Left renal pelvis (tissue), 4 donors: ENCODE measurements at regions not wholly inside any gene's neighbourhood (a gene's known extent, or its start where the extent isn't known, plus 50 kb on each side); places are given as distances from the start of the nearest gene placed in this dataset.

Source experiments
- DNase-seq, 4 donors: peaks; one replicate each; pipeline ENCODE4 v3.0.0-alpha.2; 2013; ENCODE audit warnings: low read depth in 4 of 4, low spot score in 3 of 4

DNA sequence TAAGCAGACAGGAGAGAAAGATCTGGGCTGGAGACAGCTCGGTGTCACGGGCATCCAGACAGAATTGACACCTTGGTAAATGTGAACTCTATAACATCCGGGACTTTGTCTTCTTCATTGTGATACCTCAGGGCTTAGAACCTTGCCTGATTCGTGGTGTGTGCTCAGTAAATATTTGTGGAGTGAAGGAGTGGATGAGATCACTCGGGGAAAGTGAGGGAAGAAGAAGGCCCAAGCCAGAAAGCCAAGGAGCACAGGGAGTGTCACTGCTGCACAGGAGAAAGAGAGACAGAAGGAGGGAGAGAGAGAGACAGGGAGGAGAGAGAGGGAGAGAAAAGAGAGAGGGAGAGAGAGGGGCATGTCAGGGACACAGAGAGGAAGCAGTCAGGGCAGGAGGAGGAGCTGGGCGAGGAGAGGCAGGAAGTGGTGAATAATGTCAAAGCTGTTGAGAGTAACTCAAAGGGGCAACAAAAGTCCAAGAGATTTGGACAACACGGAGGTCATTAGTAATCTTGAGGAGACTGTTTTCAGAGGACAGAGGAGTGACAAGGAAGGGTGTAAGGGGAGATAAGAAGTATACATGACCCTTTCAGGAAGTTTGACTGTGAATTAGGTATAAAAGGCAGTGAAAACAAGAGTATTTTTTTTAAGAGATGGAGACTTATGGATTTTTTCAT is 141.6 kb upstream of the MAX start:
- no peak for DNase-seq

DNA sequence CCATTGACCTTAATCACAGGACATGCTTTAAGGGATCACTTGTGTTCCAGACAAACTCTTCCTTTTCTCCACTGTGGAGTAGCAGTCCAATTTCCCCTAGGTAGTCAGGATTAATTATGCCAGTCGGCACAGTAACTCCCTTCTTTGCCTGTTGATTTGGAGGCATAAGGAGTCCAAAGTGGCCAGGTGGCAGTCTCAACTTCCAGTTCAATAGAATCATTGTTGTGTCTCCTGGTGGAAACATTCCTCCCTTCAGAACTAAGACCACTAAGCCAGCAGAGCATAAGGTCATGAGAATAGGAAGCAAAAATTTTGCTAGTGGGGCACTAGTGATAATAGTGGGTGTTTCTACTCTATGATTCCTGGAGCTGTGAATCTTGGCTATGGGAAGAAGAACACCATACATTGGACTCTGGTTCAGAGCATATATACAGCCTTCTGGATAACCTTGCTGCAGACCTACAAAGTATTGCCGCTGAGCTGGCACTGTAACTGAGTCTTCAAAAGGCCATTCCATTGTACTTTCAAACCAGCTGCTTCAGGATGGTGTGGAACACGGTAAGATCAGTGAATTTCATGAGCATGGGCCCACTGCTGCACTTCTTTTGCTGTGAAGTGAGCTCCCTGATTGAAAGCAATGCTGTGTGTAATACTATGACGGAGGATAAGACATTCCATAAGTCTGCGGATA is 147.3 kb upstream of the MAX start:
- no peak for DNase-seq

DNA sequence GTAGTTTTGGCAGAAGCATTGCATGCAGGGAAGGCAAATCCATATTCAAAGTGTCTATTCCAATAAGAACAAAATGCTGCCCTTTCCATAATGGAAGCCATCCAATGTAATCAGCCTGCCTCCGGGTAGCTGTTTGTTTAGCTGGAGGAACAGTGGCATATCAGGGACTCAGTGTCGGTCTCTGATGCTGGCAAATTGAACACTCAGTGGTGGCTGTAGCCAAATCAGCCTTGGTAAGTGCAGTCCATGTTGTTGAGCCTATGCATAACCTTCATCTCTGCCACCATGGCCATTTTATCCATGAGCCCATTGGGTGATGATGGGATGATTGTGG is 147.8 kb upstream of the MAX start:
- DNase-seq = no peak

DNA sequence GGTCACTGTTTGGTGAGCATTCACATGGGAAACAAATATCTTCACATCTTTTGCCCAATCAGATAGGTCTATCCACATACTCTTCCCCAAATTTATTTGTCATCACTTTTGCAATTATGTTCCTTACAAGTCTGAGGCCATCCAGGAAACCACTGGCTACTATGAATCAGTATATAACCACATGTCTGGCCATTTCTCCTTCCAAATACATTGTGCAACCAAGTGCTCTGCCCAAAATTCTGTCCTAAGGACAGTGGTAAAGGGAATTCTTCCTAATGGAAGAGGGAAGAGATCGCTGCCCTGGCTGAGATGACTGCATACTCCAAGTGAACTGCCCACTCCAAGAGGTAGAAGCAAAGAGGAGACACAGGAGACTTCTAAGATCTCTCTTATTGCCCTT is 148.9 kb upstream of the MAX start:
- DNase-seq = no peak

DNA sequence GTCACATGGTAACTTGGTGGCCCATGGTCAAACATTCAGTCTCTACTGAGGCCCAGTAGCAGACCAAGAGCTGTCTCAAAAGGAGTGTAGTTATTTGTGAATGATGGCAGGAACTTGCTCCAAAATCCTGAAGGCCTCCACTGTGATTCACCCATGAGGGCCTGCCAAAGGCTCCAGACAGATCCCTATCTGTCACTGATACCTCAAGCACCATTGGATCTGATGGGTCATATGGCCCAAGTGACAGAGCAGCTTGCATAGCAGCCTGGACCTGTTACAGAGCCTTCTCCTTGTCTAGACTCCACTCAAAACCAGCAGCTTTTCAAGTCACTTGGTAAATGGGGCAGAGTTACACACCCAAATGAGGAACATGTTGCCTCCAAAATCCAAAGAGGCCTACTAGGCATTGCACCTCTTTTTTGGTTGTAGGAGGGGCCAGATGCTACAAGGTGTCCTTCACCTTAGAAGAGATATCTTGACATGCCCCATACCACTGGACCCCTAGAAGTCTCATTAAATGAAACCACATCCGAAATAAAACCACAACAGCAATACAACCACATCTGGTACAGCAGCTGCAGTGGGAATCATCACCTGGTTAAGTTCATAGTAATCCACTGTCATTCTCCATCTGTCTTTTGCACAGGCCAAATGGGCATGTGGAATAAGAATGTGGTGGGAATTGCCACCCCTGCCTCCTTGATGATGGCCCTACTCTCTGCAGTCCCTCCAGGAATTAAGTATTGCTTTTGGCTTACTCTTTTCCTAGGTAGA is 150.4 kb upstream of the MAX start:
- no peak for DNase-seq

DNA sequence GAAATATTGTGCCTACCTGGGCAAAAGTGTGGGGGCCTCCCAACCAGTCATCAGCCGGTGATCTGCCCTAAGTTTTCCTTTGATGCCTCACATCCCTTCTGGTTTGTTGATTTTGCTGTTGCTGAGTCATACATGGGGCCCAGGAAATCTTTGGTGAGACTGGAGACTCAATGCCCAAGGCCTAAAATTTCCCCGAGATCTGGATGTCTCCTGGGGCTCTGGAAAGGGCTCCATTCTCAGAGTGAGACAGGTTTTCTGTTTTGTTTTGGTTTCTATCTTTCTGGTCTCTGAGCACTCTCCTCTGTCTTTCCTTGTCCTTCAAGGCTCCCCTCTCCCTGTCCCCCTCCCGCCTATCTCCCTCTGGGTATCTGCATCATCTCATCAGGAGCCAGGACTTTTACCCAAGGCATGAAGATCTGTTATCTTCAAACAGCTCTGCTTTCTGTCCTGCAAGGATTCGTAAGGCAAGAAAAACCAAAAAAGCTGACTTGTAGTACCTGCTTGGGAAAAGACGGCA is 152.8 kb upstream of the MAX start:
- DNase-seq = no peak

DNA sequence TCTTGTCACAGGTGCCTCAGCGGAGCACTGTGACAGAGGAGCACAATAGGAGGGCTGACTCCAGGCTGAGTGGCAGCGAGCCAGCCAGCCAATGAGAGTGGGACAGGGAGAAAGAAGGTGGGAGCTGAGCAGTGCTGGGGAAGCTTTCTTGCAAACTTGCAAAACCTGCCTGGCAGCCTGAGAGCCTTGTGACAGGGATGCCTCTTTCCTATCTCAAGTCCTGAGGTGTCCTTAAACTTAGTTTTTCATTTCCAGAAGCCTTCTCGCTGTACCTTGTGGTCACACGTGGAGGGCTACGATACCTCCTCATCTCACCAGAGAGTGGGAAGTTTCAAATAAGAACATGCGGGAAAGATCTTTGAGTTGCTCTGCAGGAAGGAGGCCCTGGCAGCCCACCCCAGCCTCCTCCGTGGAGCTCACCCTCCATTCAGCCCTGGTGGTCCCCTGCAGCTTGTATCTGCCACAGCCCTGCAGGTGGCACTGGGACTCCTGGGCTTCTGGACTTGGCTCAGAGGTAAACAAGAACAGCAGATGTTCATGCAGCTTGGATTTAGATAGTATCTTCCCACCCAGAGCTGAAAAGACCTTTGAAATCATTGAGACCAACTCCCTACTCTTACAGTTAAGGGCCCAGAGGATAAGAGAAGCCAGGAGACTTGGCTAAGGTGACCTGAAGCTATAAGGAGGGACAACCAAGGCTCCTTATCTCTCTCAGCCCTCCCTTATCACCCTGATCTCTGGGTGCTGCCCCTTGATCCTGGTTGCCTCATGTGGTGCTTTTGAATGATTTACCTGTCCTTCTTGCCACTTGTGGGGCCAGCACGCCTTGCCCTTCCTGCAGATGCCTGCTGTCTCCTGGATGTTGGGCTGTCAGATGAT is 153.5 kb upstream of the MAX start:
- DNase-seq = peak; percentile 18 to 53 (median 38)

DNA sequence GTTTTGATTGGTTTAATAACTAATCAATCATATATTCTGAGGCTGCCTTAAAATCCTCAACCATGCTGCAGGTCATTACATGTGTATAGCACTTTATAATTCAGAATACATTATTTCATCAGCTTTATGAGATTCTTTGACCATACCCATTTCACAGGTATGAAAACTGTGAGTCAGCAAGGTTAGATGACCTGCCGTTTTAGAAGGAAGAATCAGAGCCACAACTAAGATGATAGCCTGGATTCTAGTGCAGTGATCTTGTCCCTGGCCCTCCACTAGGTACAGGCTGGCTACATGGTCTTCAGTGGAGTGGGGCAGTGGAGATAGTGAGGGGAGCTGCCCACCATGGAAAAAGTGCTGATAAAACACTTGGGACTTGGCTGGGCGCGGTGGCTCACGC is 154.4 kb upstream of the MAX start:
- no peak for DNase-seq

DNA sequence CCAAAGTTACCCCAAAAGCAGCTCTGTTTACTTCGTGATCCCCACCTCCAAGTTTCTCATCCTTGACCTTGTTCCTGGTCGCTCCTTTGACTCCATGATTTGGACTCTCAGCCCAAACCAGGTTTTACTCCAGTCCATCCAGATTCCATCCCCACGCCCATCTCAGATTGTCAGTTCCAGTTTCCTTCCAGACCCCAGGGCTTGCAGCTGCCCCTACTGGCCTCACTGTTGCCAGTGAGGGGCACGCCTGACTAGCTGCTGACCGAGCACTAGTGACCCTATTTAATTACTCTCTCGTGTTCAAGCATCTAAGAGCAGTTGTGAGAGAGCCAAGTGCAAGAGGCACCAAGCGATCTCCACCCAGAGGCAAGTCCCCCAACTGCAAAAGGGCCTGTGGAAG is 155.1 kb upstream of the FUT8 start:
- DNase-seq = no peak

DNA sequence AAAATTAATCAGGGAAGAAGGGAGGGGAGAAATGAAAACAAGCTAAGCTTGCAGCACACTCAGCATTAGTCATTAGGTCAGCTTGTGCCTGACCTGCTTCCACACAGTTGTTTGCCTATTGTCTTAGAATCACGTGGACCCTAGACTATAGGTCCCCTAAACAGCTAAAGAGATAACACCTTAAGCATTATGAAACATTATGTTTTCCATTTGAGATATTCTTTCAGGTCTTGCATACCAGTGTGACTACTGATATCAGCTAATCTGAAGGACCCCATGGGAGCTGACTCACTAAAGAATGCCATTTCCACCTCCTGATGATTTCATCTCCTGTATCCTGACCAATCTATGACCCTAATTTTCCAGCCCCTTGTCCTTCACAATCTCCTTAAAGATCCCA is 154.1 kb upstream of the FUT8 start:
- no peak for DNase-seq

DNA sequence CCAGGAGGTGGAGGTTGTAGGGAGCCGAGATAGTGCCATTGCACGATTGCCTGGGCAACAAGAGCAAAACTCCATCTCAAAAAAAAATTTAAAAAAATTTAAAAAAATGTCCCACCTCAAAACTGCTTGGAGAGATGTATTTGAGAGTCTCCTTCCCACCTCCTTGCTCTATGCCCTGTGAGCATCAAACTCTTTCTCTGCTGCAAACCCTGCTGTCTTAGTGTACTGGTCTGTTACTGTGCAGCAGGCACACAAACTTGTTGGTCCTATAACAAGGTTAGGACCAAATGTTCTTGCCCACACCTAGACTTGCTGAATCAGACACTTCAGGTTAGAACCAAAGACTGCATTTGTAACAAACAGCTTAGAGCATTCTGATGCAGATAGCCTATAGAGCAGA is 153.5 kb upstream of the FUT8 start:
- no peak for DNase-seq

DNA sequence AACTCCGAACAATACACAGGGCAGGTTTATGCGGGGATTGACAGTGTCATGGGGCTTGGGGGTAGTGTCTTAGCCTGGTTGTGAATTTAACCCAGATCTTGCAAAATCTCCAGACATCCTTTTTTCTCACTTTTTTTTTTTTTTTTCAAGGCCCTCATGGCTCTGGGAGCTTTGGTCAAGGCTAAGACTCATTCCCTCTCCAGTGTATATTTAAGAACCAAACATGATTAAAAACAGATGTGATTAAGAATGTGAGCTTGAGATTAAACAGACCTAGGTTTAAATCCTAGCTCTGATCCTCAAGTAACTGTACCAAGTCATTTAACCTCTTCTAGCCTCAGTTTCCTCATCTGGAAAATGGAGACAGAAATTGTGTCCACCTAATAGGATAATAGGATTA is 151.7 kb upstream of the FUT8 start:
- no peak for DNase-seq

DNA sequence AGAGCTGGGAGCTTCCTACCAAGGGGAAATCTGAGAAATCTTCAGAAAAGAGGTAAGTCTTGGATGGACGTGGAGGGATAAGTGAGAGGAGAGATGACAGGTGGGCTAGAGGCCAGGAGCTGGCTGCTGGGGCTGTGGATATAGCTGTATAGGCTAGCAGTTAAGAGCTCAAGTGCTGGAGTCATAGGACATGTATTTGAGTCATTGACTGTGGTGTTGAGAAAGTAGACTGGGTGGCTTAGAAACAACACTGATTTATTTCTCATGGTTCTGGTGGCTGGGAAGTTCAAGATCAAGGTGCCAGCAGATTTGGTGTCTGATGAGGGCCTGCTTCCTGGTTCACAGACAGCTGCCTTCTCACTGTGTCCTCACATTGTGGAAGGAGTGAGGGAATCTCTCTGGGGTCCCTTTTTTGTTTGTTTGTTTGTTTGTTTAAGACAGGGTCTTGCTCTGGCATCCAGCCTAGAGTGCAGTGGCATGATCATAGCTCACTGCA is 151.1 kb upstream of the FUT8 start:
- no peak for DNase-seq

DNA sequence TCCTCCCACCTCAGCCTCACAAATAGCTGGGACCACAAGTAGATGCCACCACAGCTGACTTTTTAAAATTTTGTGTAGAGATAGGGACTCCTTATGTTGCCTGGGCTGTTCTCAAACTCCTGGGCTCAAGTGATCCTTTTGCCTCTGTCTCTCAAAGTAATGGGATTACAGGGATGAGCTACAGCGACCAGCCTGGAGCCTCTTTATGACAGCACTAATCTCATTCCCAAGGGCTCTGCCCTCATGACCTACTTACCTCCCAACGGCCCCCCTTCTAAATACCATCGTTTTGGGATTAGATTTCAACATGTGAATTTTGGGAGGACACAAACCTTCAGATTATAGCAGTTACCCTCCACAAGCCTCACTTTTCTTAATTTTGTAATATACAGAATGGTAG is 150.6 kb upstream of the FUT8 start:
- DNase-seq = no peak

DNA sequence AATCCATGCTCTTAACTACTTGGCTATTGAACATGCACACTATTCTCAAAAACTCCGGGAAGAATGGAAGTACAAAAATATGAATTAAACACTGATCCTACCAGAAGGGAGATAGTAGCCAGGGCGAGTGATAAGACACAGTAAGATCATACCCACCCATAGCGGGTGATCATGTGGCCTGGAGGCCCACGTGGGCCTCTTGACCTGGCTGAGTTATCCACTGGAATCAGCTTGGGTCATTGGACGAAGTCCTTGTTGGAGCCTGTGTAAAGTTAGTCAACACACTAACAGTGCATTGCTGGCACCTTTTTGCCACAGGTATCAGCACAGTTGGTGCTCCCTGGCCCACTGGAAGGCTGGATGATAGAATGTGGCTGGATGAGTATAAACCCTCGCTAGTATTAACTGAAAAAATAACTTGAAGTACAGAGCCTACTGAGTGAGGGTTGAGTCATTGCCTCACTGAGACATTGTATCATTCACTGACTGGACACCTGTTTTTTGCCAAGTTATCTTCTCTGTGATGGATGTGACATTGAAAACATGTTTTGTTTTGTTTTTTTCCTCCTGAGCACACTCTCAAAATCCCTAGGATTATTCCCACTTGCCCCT is 149.2 kb upstream of the FUT8 start:
- no peak for DNase-seq

DNA sequence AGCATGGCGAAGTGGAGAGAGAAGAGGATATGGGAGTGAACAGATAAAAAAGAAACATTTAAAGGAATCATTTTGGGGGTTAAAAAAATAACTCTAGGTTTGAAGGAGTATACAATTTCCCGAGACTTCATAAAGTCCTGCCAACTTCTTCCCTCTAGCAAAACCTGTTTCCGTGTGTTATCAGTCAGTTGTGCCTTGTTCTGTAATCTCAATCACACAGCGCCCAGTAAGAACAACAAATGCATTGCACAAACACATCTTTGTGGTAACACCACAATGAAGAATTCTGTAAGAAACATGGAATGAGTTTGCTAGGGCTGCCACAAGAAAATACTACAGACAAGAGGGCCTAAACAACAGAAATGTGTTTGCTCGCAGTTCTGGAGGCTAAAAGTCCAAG is 144.7 kb upstream of the FUT8 start:
- no peak for DNase-seq

DNA sequence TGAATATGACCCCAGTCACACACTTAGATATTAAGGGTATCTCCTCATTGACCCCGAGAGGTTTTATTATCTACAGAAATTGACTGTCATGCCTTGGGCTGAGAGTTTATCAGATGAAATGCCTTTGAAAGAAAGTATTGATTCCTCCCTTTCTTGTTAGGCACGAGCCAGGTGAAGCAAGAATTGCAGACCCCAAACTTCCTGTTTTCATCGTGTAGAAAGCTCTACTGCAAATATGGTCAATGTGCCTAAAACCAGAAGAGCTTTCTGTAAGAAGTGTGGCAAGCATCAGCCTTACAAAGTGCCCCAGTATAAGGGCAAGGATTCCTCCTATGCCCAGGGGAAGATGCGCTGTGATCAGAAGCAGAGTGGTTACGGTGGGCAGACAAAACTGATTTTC is 143.9 kb upstream of the FUT8 start:
- DNase-seq = no peak

DNA sequence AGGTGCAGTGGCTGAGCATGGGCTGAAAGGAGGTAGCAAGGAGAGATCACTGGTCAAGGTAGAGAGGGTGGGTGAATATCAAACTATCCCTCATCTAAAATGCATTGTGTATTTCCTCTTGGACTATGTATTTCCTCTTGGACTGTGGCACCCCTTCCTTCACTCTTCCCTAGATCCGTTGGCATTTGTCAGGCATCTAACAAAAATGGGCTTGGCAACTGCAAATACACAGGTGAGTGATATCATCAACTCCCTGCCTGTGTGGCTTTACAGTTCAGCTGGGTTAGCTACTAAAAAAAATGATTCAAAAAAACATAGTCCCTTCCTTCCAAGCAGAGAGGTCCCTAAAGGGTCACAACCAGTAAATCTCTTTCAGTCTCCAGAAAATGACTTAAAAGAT is 142.8 kb upstream of the FUT8 start:
- no peak for DNase-seq

DNA sequence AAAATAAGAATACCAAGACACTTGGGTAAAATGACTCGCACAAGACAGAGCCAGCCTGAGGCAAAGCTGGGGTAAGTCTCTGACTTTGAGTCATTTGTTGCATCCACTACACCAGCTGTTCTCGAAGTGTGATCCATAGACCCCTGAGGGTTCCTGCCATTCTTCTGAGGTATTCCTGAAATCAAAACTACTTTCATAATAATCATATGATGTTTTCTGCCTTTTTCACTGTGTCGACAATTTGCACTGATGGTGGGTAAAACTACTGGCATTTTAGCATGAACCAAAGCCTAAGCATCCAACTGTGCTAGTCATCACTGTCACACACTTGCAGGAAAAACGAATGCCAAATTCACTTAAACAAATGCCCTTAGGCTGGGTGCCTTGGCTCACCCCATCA is 135.5 kb upstream of the FUT8 start:
- DNase-seq = no peak

DNA sequence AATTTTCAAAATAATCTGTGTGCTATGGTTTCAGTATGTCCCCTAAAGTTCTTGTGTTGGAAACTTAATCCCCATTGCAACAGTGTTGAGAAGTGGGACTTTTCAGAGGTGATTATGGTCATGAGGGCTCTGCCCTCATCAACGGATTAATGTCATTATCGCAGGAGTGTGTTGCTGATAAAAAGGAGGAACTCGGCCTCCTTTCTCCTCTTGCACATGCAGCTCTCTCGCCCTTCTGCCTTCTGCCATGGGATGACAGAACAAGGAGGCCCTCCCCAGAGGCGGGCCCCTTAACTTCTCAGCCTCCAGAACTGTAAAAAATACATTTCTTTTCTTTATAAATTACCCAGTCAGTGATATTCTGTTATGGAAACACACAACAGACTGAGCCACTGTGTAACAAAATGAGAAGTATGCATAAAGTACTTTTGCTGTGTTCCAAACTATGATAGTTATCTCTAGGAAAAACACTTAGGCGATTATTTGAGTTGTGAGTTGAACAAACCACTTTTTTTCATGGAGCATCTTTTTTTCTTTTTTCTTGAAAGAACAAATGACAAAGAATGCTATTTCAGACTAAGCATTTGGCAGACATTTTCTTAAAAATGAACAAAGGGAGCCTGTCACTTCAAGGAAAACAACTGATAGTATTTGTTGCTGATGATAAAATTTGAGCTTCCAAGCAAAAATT is 134.8 kb upstream of the FUT8 start:
- no peak for DNase-seq
